HL-60 (cell line): ENCODE measurements at regions not wholly inside any gene's neighbourhood (a gene's known extent, or its start where the extent isn't known, plus 50 kb on each side); places are given as distances from the start of the nearest gene placed in this dataset.

Experiments
- DNase-seq, 2 experiments: peaks; one replicate each; pipeline ENCODE4 v3.0.0-alpha.2; 2010 to 2020; ENCODE audit warnings: low read depth in 1 of 2, low spot score in 1 of 2
- H3K27ac ChIP-seq: fragments of 250-450 bp; sonication (Bioruptor Pico); replicated peaks from 2 replicates; pipeline ENCODE4 v1.5.1; 2020; ENCODE audit warnings: mild to moderate bottlenecking, moderate library complexity
- H3K27me3 ChIP-seq: fragments of 250-450 bp; sonication (Bioruptor Pico); 2 replicates; pipeline ENCODE4 v1.5.1; 2021; ENCODE audit warnings: mild to moderate bottlenecking, moderate library complexity; ENCODE audit not compliant: insufficient read depth, poor library complexity, severe bottlenecking
- H3K4me3 ChIP-seq: replicated peaks from 2 replicates; pipeline ENCODE4 v1.5.1; 2011; ENCODE audit warnings: mild to moderate bottlenecking, control low read depth, low read length; ENCODE audit not compliant: insufficient read depth
- CTCF ChIP-seq: IDR thresholded peaks from one replicate; pipeline ENCODE4 v1.5.1; 2011; ENCODE audit warnings: low read length, control low read depth, inconsistent platforms; ENCODE audit not compliant: insufficient read depth
- GABPA ChIP-seq: IDR thresholded peaks from 2 replicates; pipeline ENCODE4 v1.6.1; 2012; ENCODE audit warnings: low read depth
- POLR2AphosphoS5 ChIP-seq: IDR thresholded peaks from 2 replicates; pipeline ENCODE4 v1.6.1; 2012; ENCODE audit warnings: low read depth
- REST ChIP-seq: IDR thresholded peaks from 2 replicates; pipeline ENCODE4 v1.6.1; 2012; ENCODE audit warnings: low read depth; ENCODE audit not compliant: insufficient replicate concordance
- SPI1 ChIP-seq: IDR thresholded peaks from 2 replicates; pipeline ENCODE4 v1.6.1; 2012; ENCODE audit warnings: low read depth, mild to moderate bottlenecking, borderline replicate concordance

- Histone ChIP-seq H3K4me3 (no peak overlapping the region), H3K27ac (no peak overlapping the region), H3K27me3 (no peaks in the 10 kb centered on the region)
- TF ChIP-seq SPI1 (no peak), GABPA (no peak), CTCF (no peak), REST (no peak), POLR2AphosphoS5 (no peak)
- DNase-seq, result no peak
These were observed 662.9 kb upstream of the ZNF608 start for GRCh38 chr5:125409234-125409860.

GRCh38 chr5:125409861-125410536 is 663.6 kb upstream of the ZNF608 start:
- H3K27me3 ChIP-seq, result no peaks in the 10 kb centered on the region
- no peak overlapping the region for H3K4me3 ChIP-seq
- no peak for TF ChIP-seq CTCF
- no peak for TF ChIP-seq REST
- TF ChIP-seq GABPA, result no peak
- no peak for DNase-seq
- H3K27ac ChIP-seq, result no peak overlapping the region

GRCh38 chr5:125410537-125411070 is 664.2 kb upstream of the ZNF608 start:
- TF ChIP-seq CTCF, result no peak
- no peak for TF ChIP-seq SPI1
- TF ChIP-seq GABPA, result no peak
- TF ChIP-seq POLR2AphosphoS5, result no peak
- TF ChIP-seq REST, result no peak
- Histone ChIP-seq H3K27me3 (no peaks in the 10 kb centered on the region), H3K4me3 (no peak overlapping the region), H3K27ac (no peak overlapping the region)
- no peak for DNase-seq
